Spinal cord (tissue), 9 donors: ENCODE measurements at regions not wholly inside any gene's neighbourhood (a gene's known extent, or its start where the extent isn't known, plus 50 kb on each side); places are given as distances from the start of the nearest gene placed in this dataset.

Experiments used
- DNase-seq, 6 donors: peaks; one replicate each; pipeline versions ENCODE4 v3.0.0 to v3.0.0-alpha.2; 2013 to 2015; ENCODE audit warnings: low spot score in 6 of 6, low read depth in 4 of 6
- H3K27ac ChIP-seq: one replicate; pipeline ENCODE4 v1.5.1; 2013; ENCODE audit warnings: low read depth, low read length, control low read depth
- H3K27me3 ChIP-seq: one replicate; pipeline ENCODE4 v1.6.1; 2013; ENCODE audit warnings: low read length; ENCODE audit not compliant: control insufficient read depth, insufficient read depth
- H3K36me3 ChIP-seq: one replicate; pipeline ENCODE4 v1.6.1; 2013; ENCODE audit warnings: low read length; ENCODE audit not compliant: control insufficient read depth, insufficient read depth
- H3K4me1 ChIP-seq: one replicate; pipeline ENCODE4 v1.6.1; 2013; ENCODE audit warnings: low read length; ENCODE audit not compliant: control insufficient read depth, insufficient read depth
- H3K4me3 ChIP-seq: one replicate; pipeline ENCODE4 v1.5.1; 2013; ENCODE audit warnings: low read depth, low read length, control low read depth
- H3K9me3 ChIP-seq: one replicate; pipeline ENCODE4 v1.6.1; 2013; ENCODE audit warnings: low read length; ENCODE audit not compliant: control insufficient read depth, insufficient read depth
- WGBS: methylation state at CpG from one replicate; pipeline ENCODE4 v1.1.5; 2013; ENCODE audit warnings: missing lambda C conversion rate; ENCODE audit not compliant: insufficient coverage; 5-methylcytosine and 5-hydroxymethylcytosine counted together
- donor health status: healthy.

GRCh38 chr10:65708057-65708456 is 1217.8 kb upstream of the LRRTM3 start:
- Histone ChIP-seq H3K9me3 (no peaks in the 10 kb centered on the region), H3K27me3 (no peaks in the 10 kb centered on the region), H3K27ac (no peak overlapping the region), H3K4me3 (no peak overlapping the region), H3K36me3 (no peaks in the 10 kb centered on the region), H3K4me1 (no peaks in the 10 kb centered on the region)
- DNase-seq: no peak
- no CpG with 5 or more reads among the region's 1 CpG for WGBS

- Histone ChIP-seq H3K36me3 (no peaks in the 10 kb centered on the region), H3K4me3 (no peak overlapping the region), H3K9me3 (no peaks in the 10 kb centered on the region), H3K4me1 (no peaks in the 10 kb centered on the region), H3K27ac (no peak overlapping the region), H3K27me3 (no peaks in the 10 kb centered on the region)
- WGBS: 100% methylated on average over 1 of the region's 3 CpGs
- DNase-seq: no peak
These were observed 1215.5 kb upstream of the LRRTM3 start for GRCh38 chr10:65710306-65710705.

GRCh38 chr10:65719790-65720189 is 1206.0 kb upstream of the LRRTM3 start:
- no peak overlapping the region for H3K4me3 ChIP-seq

GRCh38 chr10:65720901-65721300 is 1204.9 kb upstream of the LRRTM3 start:
- H3K36me3 ChIP-seq: no peaks in the 10 kb centered on the region
- H3K4me1 ChIP-seq: no peaks in the 10 kb centered on the region
- DNase-seq: no peak
- H3K9me3 ChIP-seq: no peaks in the 10 kb centered on the region
- no peak overlapping the region for H3K4me3 ChIP-seq
- no peak overlapping the region for H3K27ac ChIP-seq
- WGBS: no CpG with 5 or more reads among the region's 4 CpGs
- H3K27me3 ChIP-seq: no peaks in the 10 kb centered on the region

More at GRCh38 chr10:65719790-65720189, 1206.0 kb upstream of the LRRTM3 start:
- Histone ChIP-seq H3K4me1 (no peaks in the 10 kb centered on the region), H3K27ac (no peak overlapping the region), H3K36me3 (no peaks in the 10 kb centered on the region), H3K9me3 (no peaks in the 10 kb centered on the region), H3K27me3 (no peaks in the 10 kb centered on the region)
- no CpG with 5 or more reads among the region's 1 CpG for WGBS
- DNase-seq: peak in 1 of 6 donors; percentile 13

- no peaks in the 10 kb centered on the region for H3K4me1 ChIP-seq
- H3K9me3 ChIP-seq: no peaks in the 10 kb centered on the region
- WGBS: 82% methylated on average over 2 of the region's 6 CpGs
- H3K36me3 ChIP-seq: no peaks in the 10 kb centered on the region
- H3K27me3 ChIP-seq: no peaks in the 10 kb centered on the region
- no peak for DNase-seq
- H3K4me3 ChIP-seq: no peak overlapping the region
- H3K27ac ChIP-seq: no peak overlapping the region
These were observed 1202.3 kb upstream of the LRRTM3 start for GRCh38 chr10:65723525-65723924.

- H3K36me3 ChIP-seq: no peaks in the 10 kb centered on the region
- H3K4me3 ChIP-seq: no peak overlapping the region
- H3K4me1 ChIP-seq: no peaks in the 10 kb centered on the region
- no peaks in the 10 kb centered on the region for H3K27me3 ChIP-seq
- WGBS: no CpG with 5 or more reads among the region's 2 CpGs
- no peaks in the 10 kb centered on the region for H3K9me3 ChIP-seq
- no peak for DNase-seq
- no peak overlapping the region for H3K27ac ChIP-seq
These were observed 1190.5 kb upstream of the LRRTM3 start for GRCh38 chr10:65735382-65735781.

GRCh38 chr10:65742906-65743305 is 1182.9 kb upstream of the LRRTM3 start:
- DNase-seq: peak in 2 of 6 donors; percentile 20 to 62
- Histone ChIP-seq H3K9me3 (no peaks in the 10 kb centered on the region), H3K4me3 (no peak overlapping the region), H3K4me1 (no peaks in the 10 kb centered on the region), H3K27me3 (no peaks in the 10 kb centered on the region), H3K27ac (no peak overlapping the region), H3K36me3 (no peaks in the 10 kb centered on the region)
- WGBS: no CpG with 5 or more reads among the region's 1 CpG

- H3K9me3 ChIP-seq: no peaks in the 10 kb centered on the region
- H3K4me1 ChIP-seq: no peaks in the 10 kb centered on the region
- DNase-seq: no peak
- H3K36me3 ChIP-seq: no peaks in the 10 kb centered on the region
- H3K27ac ChIP-seq: no peak overlapping the region
- no peaks in the 10 kb centered on the region for H3K27me3 ChIP-seq
- H3K4me3 ChIP-seq: no peak overlapping the region
These were observed 1174.6 kb upstream of the LRRTM3 start for GRCh38 chr10:65751218-65751617.

GRCh38 chr10:65751896-65752295 is 1173.9 kb upstream of the LRRTM3 start:
- Histone ChIP-seq H3K27ac (no peak overlapping the region), H3K4me3 (no peak overlapping the region), H3K4me1 (no peaks in the 10 kb centered on the region), H3K9me3 (no peaks in the 10 kb centered on the region), H3K27me3 (no peaks in the 10 kb centered on the region), H3K36me3 (no peaks in the 10 kb centered on the region)
- DNase-seq: no peak
- WGBS: 100% methylated on average over 1 of the region's 1 CpG

- no peaks in the 10 kb centered on the region for H3K27me3 ChIP-seq
- WGBS: no CpG with 5 or more reads among the region's 1 CpG
- no peaks in the 10 kb centered on the region for H3K36me3 ChIP-seq
- H3K4me3 ChIP-seq: no peak overlapping the region
- no peak overlapping the region for H3K27ac ChIP-seq
- no peak for DNase-seq
- H3K9me3 ChIP-seq: no peaks in the 10 kb centered on the region
- H3K4me1 ChIP-seq: no peaks in the 10 kb centered on the region
These were observed 1172.3 kb upstream of the LRRTM3 start for GRCh38 chr10:65753532-65753931.
